HG03354 (cell line): ENCODE measurements at regions not wholly inside any gene's neighbourhood (a gene's known extent, or its start where the extent isn't known, plus 50 kb on each side); places are given as distances from the start of the nearest gene placed in this dataset.
"Not testable (repeated sequence)": the region's sequence is repeated elsewhere in the genome, so short reads cannot be mapped to it uniquely, and the experiment has no call there.

Experiments
- ATAC-seq: cut with Tn5 transposase; IDR thresholded peaks from one replicate; pipeline ENCODE4 v1.9.1; 2021; ENCODE audit warnings: mild to moderate bottlenecking; ENCODE audit not compliant: unreplicated experiment, poor library complexity, severe bottlenecking

GRCh38 chr1:117699953-117700352 lies 94.1 kb downstream of the TENT5C start:
- ATAC-seq = no peak

DNA sequence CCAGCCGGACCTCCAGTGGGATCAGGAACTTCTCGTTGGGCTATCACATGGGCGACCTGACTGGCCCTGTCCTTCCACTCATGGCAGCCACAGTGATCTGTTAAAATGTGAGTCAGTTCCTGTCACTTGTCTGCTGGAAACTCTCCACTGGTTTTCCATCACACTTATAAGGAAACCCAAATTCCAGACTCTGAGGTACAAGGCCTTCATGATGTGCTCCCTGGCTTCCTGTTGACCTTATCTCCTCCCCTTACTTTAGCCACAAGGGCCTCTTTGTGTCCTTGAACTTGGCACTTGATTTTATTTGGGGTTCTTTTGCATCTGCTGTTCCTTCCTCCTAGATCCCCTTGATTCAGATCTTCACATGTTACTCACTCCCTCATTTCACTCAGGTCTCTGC lies 96.8 kb downstream of the TENT5C start:
- no peak for ATAC-seq

GRCh38 chr1:117707371-117707770 lies 101.5 kb downstream of the TENT5C start:
- ATAC-seq = no peak

GRCh38 chr1:117708323-117709248 lies 102.7 kb downstream of the TENT5C start:
- ATAC-seq = no peak

- no peak for ATAC-seq
Observed at GRCh38 chr1:117709249-117709691, 103.4 kb downstream of the TENT5C start.

DNA sequence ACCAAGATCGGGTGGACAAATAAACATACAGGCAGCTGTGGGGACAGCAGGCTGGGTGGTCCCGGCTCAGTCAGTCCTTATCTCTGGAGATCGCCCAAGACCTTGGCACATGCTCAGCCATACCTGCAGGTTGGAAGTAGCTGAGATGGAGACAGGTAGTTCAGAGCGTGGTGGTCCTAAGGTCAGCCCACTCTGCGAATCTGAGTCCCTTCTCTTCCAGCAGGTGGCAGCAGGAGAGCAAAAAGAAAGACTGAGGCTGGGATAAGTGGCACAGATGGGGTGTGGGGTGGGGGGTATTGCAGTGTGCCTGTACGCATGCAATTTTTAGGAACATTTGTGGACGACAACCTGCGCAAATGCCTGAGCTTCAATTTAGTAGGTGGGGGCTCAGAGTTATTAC lies 104.9 kb downstream of the TENT5C start:
- ATAC-seq = no peak

DNA sequence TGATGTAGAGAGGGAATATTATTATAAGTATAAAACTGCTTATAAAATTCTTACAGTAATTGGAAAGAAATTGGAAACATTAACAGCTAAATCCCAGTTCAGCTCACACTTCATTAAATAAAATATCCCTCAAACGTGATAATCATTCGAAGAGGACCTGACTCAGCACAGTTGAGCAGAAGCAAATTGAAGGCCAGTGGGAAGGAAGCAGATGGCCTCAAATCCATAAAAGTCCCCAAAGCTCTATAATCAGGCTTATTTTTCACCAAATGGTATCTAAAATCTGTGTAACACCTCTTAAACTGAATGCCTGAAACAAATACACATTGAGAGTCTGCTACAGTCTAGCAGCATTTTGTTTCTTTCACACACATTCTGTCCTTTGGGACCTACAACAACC lies 106.8 kb downstream of the TENT5C start:
- ATAC-seq = no peak

DNA sequence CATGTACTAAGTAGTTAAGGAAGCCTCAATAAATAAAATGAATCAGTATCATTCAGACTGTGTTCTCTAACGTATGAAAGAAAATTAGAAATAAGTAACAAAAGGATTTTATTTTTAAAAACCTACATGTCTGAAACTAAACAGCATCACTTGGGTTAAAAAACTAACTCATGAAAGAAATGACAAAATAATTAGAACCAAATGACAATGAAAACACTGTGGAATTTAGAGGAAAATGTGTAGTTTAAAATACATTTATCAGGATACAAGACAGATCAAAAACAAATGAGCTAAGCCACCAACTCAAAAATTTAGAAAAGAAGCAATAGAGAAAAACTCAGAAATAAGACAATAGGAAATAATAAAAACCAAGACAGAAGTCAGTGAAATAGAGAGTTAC lies 108.7 kb downstream of the TENT5C start:
- no peak for ATAC-seq

- ATAC-seq = not testable (repeated sequence)
Observed at GRCh38 chr1:117716030-117716429, 110.2 kb downstream of the TENT5C start.

DNA sequence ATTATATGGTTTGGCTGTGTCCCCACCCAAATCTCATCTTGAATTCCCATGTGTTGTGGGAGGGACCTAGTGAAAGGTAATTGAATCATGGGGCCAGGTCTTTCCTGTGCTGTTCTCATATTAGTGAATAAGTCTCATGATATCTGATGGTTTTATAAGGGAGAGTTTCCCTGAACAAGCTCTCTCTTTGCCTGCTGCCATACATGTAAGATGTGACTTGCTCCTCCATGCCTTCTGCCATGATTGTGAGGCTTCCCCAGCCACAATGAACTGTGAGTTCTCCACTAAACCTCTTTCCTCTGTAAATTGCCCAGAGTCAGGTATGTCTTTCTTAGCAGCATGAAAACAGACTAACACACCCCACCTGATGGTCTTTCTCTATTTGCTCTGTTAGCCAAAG lies 112.1 kb downstream of the TENT5C start:
- not testable (repeated sequence) for ATAC-seq

DNA sequence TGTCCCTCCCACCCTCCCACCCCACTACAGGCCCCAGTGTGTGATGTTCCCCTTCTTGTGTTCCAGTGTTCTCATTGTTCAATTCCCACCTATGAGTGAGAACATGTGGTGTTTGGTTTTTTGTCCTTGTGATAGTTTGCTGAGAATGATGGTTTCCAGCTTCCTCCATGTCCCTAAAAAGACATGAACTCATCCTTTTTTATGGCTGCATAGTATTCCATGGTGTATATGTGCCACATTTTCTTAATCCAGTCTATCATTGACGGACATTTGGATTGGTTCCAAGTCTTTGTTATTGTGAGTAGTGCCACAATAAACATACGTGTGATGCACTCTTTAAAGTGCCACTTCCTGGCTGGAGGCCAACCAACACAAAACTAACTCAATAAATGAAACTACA lies 112.7 kb downstream of the TENT5C start:
- ATAC-seq = not testable (repeated sequence)

DNA sequence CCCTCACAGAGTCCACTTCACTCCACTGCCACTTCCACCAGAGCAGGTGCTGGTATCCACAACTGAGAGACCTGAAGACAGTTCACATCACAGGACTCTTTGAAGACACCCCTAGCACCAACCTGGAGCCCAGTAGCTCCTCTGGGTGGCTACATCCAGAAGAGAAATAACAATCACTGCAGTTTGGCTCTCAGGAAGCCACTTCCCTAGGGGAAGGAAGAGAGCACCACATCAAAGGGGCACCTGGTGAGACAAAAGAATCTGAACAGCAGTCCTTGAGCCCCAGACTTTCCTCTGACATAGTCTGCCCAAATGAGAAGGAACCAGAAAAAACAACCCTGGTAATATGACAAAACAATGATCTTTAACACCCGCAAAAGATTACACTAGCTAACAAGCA lies 113.2 kb downstream of the TENT5C start:
- ATAC-seq = no peak

GRCh38 chr1:117732065-117732797 lies 126.4 kb downstream of the TENT5C start:
- ATAC-seq = no peak

DNA sequence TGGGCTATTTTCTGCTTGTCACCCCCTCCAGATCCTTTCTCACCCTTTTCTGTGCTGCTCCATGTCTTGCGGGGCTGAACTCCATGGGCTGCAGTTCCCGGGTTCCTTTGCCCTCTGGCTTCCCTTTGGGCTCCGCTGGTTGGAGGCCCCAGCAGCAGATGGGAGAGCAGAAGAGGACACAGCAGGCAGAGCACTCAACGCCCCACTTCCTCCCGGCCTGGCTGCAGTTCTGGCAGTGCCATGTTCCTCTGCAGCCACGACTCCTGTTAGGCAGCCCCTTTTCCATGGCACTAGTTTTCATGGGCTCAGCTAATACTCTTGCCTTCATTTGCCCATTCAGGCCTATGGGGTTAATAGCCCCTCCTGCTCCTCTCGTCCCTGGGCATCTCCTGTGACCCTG lies 127.1 kb downstream of the TENT5C start:
- no peak for ATAC-seq

DNA sequence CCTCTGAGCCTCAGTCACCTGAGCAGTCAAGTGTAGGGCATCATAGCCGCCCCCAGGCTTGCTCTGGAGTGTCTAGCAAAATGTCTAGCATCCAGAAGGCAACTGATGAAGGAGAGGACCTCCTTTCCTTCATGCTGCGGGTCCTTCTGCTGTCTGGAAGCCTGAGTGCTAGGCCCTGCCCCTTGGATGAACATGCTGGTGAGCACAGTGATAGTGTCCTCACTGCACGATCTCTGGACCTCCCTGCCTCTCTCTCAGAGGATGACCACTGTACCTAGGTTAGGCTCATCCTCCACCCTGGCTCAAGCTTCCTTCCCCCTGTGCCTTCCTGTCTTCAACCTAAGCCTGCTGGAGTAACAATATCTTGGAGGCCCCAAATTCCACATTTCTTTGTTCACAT lies 128.6 kb downstream of the TENT5C start:
- no peak for ATAC-seq

DNA sequence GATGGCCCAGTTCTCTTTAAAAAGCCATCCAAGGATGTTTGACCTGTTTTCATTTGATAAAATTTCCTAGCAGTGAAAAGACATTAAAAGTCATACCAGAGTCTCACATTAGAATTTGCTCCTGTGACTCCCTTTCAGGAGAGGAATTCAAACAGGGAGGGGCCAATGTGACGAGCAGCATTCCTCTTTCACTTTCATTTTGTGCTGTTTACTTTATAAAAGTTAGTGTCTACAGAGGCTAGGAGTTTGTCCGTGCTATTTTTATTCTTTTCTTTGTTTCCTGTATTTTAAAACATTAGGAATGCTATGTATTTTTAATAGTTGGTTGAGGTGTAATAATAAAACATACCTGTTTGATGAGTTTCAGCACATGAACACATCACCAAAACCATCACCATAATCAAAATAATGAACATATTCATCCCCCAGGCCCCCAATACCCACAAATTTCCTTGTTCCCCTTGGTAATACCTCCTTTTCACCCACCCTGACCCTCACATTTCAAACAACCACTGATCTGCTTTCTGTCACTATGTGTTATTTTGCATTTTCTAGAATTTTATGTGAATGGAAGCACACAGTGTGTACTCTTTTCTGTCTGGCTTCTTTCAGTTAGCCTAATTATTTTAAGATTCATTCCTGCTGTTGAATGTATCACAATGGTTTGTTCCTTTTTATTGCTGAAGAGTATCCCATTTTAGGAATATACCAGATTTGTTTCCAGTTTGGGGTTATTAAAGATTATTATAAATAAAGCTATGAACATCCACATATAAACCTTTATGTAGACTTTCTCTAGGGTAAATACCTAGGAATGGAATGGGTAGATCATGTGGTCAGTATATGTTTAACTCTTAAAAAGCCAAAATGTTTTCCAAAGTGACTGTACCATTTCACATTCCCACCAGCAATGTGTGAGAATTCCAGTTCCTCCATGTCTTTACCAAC lies 129.5 kb downstream of the TENT5C start:
- peak; percentile 50 for ATAC-seq

DNA sequence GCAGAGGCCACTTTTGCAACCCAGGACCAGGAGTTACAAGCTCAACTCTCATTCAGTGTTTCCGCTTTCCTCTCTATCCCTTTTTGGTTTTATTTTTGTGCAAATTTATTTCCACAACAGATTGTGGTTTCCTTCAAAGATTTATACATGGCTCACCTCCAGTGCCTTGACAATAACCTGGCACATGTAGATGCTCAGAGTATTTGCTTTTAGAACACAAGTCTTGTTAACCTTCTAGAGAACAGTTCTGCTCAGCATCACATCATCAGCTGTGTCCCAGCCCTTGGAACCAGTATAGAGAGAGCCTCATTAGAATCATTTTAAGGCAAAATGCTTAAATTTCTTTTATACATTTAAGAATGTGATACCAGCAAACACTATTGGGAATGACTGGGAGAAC lies 133.7 kb downstream of the TENT5C start:
- no peak for ATAC-seq

DNA sequence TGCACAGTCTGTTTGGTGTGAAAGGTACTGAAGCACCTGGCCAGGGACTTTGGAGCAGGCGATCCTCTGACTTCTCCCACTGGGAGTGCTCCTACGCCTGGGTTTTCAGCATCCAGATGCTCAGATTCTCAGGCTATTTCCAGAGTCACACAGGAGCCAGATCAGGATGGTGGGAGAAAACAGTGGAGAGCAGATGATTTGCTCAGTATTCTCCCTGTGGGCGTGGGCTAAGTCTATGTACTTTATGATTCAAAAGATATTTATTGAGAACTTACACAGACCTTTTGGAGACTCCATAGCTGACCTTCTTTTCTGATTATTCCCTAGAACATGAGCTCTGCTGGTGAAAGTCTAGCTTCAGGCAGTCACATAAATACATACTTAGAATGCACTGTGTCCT lies 134.6 kb downstream of the TENT5C start:
- no peak for ATAC-seq

- not testable (repeated sequence) for ATAC-seq
Observed at GRCh38 chr1:117746565-117746964, 140.7 kb downstream of the TENT5C start.

DNA sequence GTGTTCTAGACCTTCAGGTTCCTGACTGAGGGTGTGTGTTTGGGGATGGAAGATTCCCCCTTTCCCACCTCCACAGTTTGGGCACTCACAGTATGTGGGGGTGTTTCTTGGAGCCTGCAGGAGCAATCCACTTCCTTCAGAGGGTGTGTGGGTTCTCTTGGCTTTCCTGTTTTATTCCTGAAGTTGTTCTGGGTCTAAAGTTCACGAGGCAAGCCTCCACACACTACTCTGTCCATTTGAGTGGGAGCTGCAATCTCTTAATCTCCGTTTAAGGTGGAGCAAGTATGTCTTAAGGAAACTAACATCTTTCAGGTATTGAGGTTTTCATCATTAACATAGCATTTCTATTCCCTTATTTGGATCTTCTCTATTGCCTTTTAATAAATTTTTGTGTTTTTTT lies 141.8 kb downstream of the TENT5C start:
- no peak for ATAC-seq
